ENCODE measurements at regions not wholly inside any gene's neighbourhood (a gene's known extent, or its start where the extent isn't known, plus 50 kb on each side); places are given as distances from the start of the nearest gene placed in this dataset.

GRCh38 chr17:79280010-79280409 lies 205.4 kb downstream of the ENGASE start:
- TF ChIP-seq FOXM1 (IDR thresholded peaks at IDR 0.05; ENCODE audit: borderline replicate concordance) (no peak), BHLHE40 (IDR thresholded peaks at IDR 0.05; ENCODE audit: borderline replicate concordance) (no peak), FOXK2 (IDR thresholded peaks at IDR 0.05) (no peak), HDGF (IDR thresholded peaks at IDR 0.05; ENCODE audit: borderline replicate concordance) (no peak), TARDBP (IDR thresholded peaks at IDR 0.05) (no peak), FOXA1 (IDR thresholded peaks at IDR 0.05) (no peak), L3MBTL2 (conservative IDR thresholded peaks at IDR 0.05) (no peak), SUZ12 (IDR thresholded peaks at IDR 0.05) (no peak), CTBP1 (IDR thresholded peaks at IDR 0.05; ENCODE audit: borderline replicate concordance) (no peak), ELF4 (IDR thresholded peaks at IDR 0.05) (no peak), LEF1 (IDR thresholded peaks at IDR 0.05; ENCODE audit: borderline replicate concordance) (no peak), SP1 (IDR thresholded peaks at IDR 0.05) (no peak)
- TF ChIP-seq, protein P1, sequence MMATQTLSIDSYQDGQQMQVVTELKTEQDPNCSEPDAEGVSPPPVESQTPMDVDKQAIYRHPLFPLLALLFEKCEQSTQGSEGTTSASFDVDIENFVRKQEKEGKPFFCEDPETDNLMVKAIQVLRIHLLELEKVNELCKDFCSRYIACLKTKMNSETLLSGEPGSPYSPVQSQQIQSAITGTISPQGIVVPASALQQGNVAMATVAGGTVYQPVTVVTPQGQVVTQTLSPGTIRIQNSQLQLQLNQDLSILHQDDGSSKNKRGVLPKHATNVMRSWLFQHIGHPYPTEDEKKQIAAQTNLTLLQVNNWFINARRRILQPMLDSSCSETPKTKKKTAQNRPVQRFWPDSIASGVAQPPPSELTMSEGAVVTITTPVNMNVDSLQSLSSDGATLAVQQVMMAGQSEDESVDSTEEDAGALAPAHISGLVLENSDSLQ (IDR thresholded peaks at IDR 0.05): no peak
